GM18861 (cell line): ENCODE measurements at regions not wholly inside any gene's neighbourhood (a gene's known extent, or its start where the extent isn't known, plus 50 kb on each side); places are given as distances from the start of the nearest gene placed in this dataset.
"Not testable (repeated sequence)": the region's sequence is repeated elsewhere in the genome, so short reads cannot be mapped to it uniquely, and the experiment has no call there.

ENCODE experiments used
- ATAC-seq: cut with Tn5 transposase; IDR thresholded peaks from one replicate; pipeline ENCODE4 v1.9.1; 2021; ENCODE audit not compliant: unreplicated experiment

DNA sequence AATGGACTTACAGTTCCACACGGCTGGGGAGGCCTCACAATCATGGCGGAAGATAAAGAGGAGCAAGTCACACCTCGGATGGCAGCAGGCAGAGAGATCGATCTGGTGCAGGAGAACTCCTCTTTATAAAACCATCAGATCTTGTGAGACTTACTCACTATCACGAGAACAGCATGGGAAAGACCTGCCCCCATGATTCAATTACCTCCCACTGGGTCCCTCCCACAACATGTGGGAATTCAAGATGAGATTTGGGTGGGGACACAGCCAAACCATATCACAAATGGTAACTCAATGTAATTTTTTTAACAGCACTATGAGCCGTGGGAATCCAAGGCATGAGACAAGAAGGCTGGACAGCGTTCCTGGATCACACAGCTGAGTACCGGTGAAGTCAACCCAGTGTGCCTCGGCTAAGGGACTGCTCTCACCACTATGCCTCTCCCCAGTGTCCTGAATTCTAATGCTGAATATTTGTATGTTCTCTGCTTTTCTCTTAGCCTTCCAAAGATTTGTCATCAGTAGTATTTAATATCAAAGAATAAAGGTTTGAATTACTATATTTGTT, 84.3 kb downstream of the IRS2 start:
- ATAC-seq, result not testable (repeated sequence)

- no peak for ATAC-seq
Measured at GRCh38 chr13:109700176-109700575, 86.2 kb downstream of the IRS2 start.

GRCh38 chr13:109699628-109700071, 86.7 kb downstream of the IRS2 start:
- no peak for ATAC-seq

GRCh38 chr13:109698779-109699178, 87.6 kb downstream of the IRS2 start:
- ATAC-seq, result no peak

GRCh38 chr13:109697936-109698335, 88.4 kb downstream of the IRS2 start:
- no peak for ATAC-seq

DNA sequence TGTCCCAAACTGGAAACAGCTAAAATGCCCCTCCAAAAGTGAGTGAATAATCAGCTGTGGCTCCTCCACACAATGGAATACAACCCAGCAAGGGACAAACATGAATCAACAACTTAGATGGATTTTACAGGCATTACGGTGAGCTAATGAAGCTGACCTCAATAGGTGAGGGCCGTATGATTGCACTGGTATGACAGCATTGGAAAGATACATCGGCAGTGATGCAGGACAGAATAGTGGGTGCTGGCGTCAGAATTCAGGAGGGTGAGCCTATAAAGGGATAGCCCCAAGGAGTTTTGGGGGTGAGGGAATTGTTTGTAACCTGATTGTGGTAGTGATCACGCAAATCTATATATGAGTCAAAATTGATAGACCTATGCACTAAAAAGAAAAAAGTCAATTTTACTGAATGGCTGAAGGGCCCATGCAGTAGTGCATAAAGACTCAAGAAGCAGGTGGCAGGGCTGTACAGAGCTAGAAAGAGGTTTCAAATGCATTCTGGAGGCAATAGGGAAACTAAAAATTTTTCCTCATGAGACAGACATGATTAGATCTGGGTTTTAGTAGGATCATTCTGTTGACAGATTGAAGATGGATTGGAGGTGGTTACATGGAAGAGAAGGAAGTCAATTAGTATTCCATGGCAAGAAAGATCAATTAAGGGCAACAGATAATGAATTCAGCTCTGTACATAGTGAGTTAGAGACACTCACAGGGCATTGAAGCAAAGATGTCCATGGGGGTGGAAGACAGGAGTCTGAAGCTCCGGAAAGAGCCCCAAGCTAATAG, 90.8 kb downstream of the IRS2 start:
- no peak for ATAC-seq

- no peak for ATAC-seq
Measured at GRCh38 chr13:109694972-109695371, 91.4 kb downstream of the IRS2 start.

- ATAC-seq, result no peak
Measured at GRCh38 chr13:109693213-109693612, 93.2 kb downstream of the IRS2 start.

DNA sequence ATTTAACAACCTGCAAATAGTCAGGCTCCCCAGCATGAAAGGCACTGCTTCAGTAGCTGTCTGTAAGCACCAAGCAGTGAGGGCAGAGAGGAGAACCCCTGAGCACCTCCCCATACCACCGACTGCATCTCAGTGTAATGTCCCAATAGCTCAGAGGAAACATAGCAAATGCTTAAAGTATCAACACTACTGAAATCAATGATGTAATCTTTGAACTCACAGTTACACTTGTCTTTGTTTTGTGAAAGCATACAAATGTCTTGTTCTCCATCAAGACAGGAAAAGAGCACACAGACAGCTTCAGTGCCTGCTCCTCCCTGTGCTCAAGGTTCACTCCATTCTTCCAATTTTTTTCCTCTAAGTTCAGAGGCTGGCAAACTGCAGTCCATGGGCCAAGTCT, 94.7 kb downstream of the IRS2 start:
- ATAC-seq, result no peak

GRCh38 chr13:109687559-109688448, 98.6 kb downstream of the IRS2 start:
- ATAC-seq, result no peak

DNA sequence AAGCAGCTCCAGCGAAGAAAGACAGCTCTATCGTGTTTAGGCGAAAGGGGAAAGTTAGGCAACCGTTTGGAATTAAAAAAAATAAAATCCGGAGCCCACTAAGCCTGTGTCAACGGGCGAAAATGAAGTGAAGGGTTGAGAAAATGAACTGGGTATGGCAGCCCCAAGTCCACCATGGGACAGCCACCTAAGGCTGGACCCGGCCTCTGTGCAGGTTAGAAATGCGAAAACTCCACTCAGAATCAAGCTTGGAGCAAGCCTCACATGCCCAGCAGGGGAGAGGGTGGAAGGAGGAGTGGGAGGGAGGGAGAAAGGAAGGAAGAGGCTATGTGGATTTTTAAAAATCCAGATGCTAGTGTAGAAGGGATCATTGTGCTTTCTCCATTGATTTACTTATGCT, 101.2 kb downstream of the IRS2 start:
- ATAC-seq, result no peak

DNA sequence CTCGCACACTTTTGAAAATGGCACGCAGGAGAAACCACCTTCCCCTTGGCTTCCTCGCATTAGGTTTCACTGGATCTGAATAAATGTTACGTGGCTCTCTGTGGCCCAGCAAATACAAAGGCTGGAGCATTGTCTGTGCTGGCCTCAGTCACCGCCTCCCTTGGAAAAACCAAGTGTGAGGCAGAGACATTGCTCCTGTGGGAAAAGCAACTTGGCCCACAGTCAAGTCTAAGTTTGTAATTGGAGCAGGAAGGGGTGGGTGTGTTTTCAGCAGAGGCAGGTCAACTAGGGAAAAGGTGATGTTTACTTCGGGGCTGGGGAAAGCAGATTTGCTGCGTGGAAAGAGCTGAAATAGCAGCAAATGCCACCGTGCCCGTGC, 101.6 kb downstream of the IRS2 start:
- ATAC-seq, result no peak

DNA sequence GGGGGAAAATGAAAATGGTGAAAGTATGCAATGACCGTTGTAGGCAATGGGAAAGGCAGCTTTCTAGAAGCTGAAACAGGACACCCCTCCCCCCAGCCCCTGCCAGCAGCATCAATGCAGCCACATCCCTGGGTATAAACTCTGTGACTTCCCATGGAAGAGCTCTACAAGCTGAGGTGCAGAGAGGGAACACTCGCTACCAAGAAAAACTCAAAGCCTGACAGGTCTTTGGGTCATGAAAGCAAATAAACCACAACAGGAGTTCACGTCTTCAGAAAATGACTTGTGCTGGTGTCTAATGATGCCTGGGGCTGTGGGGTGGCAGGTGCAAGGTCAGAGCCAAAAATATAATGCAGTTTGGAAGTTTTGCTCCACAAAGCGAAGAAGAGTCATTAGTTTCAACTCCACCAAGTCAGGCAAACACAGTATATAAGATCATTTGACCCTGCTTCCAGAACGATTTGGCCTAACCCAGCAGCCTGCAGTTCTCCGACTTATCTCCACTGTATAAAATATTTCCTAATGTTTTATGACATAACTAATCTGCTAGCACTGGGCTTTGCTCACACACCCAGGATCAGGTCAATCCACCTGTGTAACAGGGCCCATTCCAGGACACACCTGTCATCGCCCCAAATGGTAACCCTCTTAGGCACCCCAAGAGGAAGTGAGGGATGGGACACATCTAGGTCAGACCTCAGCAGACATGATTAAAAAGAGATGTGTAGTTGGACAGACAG, 102.1 kb downstream of the IRS2 start:
- no peak for ATAC-seq

- ATAC-seq, result no peak
Measured at GRCh38 chr13:109682534-109683244, 103.7 kb downstream of the IRS2 start.

GRCh38 chr13:109680930-109681329, 105.5 kb downstream of the IRS2 start:
- no peak for ATAC-seq

DNA sequence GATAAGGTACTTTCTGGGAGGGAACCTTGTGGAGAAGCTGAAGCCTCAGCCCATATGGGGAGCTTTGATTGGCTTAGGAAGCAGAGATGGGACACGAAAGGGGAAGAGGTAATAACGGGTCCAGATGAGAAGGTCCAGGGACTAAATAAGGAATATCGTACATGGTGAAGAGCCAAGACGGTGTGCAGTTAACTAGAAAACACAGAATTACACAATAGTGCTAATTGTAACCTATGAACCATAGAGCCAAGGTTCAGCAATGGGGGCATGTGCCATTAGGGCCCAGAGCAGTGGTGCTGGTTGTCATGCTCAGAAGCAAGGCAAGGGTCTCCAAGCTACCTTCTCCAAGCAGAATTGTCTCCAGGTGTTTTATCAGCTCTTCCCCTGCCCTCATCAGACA, 106.1 kb downstream of the IRS2 start:
- ATAC-seq, result no peak

DNA sequence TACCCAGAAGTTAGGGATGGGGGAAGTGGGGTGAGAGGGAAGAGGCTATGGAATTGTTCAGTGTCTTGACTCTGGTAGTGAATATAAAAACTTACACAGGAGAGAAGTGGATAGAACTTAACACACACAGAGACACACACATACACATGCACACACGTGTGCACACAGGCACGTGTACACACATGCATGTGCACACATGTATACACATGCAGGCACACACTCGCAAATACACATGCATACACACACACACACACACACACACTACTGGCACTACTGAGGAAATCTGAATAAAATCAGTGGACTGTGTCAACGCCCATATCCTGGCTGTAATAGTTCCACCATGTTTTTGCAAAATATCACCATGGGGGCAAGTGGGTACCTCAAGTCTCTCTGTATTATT, 107.9 kb downstream of the IRS2 start:
- no peak for ATAC-seq

- ATAC-seq, result no peak
Measured at GRCh38 chr13:109677206-109677605, 109.2 kb downstream of the IRS2 start.

DNA sequence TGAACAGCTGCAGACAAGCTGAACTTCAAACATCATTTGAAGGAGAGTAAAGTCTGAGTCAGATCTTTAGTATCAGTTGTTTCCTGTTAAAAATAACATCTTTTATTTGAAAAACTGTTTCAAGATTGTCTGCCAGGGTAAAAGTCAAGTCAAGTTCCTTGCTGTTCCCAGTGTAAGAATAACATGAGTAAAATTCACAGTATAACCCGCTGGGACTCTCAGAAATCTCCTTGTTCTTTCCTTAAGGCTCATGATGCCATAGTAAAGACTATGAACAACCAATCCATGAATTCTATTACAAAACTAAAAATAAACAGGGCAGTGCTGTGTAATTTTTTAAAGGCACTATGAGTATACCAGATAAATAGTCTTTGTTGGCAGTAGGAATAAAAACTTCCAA, 112.9 kb downstream of the IRS2 start:
- ATAC-seq, result no peak

DNA sequence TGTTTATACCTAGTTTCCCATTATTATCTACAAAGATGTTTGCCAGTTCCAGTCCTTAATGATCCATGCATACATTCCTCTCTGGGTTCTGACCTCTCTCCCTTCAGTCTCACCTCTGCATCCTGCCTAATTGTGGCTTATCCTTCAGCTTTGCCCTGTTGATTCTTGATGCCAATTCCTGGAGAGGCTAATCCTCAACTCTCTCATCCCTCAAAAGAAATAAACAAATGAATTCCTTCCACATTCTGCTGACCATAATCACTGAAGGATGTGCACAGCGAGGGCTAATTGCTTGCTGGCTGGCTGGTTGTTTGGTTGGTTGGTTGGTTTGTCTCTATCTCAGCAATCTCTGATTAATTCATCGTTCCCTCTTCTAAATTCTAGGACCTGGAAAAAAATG, 113.8 kb downstream of the IRS2 start:
- ATAC-seq, result no peak

GRCh38 chr13:109671919-109672318, 114.5 kb downstream of the IRS2 start:
- no peak for ATAC-seq
